K562 (cell line): ENCODE measurements at regions not wholly inside any gene's neighbourhood (a gene's known extent, or its start where the extent isn't known, plus 50 kb on each side); places are given as distances from the start of the nearest gene placed in this dataset.

ENCODE experiments used
- ATAC-seq: fragments of 200-7000 bp; cut with Tn5 transposase; 3 replicates; pipeline ENCODE4 v1.9.1; 2020; ENCODE audit warnings: moderate library complexity
- BruUV-seq: library from RNA; stranded (reverse); fragments of 400-500 nt; replicated peaks from 2 replicates; lab custom pipeline; 2021; lab: Mats Ljungman, UMichigan
- CTCF ChIA-PET: fragments of 300-600 bp; formaldehyde crosslinking; extraction: SDS; loops from one replicate; lab custom pipeline; 2021; ENCODE audit warnings: low intra/inter-chr PET ratio; lab: Yijun Ruan, JAX
- POLR2A ChIA-PET: fragments of 300-600, 350-650 bp; sonication (Branson Sonifier 250); formaldehyde crosslinking; extraction: SDS; loops from one replicate; lab custom pipeline; 2021; ENCODE audit warnings: antibody characterized with exemption, inconsistent platforms; lab: Yijun Ruan, JAX
- DNase-seq, 4 experiments: peaks; one replicate each; pipeline versions ENCODE4 v3.0.0 to v3.0.0-alpha.2; 2011 to 2018; ENCODE audit warnings: low spot score in 3 of 4, mixed read lengths in 3 of 4; ENCODE audit errors: extremely low read depth in 1 of 4
- FAIRE-seq: peaks from 2 replicates; lab custom pipeline; 2011; peaks lifted over from hg19 to GRCh38; lab: Jason Lieb, UNC
- H2AFZ ChIP-seq: 2 replicates; pipeline ENCODE4 v1.6.0; 2011; ENCODE audit warnings: low read depth, low read length, control low read depth, inconsistent platforms
- H3K27ac ChIP-seq: fragments of 200-600 bp; 3 replicates; pipeline ENCODE4 v1.8.0; 2011; ENCODE audit warnings: low read depth, mild to moderate bottlenecking, control low read depth, inconsistent platforms, low read length, moderate library complexity, mixed read lengths; ENCODE audit errors: extremely low read depth
- H3K27me3 ChIP-seq, 2 experiments: fragments of 300-600 bp in 1 of 2; 2 replicates in 1 of 2; 3 replicates in 1 of 2; pipeline versions ENCODE4 v1.6.0 to v1.8.0; 2011; ENCODE audit warnings: inconsistent platforms in 2 of 2, low read length in 2 of 2, mild to moderate bottlenecking in 1 of 2, mixed read lengths in 1 of 2, moderate library complexity in 1 of 2; ENCODE audit not compliant: control insufficient read depth in 2 of 2, insufficient read depth in 2 of 2
- H3K36me3 ChIP-seq: fragments of 300-600 bp; 3 replicates; pipeline ENCODE4 v1.8.0; 2011; ENCODE audit warnings: mild to moderate bottlenecking, low read length, inconsistent platforms; ENCODE audit not compliant: control insufficient read depth, insufficient read depth
- H3K4me1 ChIP-seq, 2 experiments: fragments of 200-600 bp in 1 of 2; replicated peaks in 1 of 2; 2 replicates in 1 of 2; 3 replicates in 1 of 2; pipeline versions ENCODE4 v1.5.1 to v1.8.0; 2011; ENCODE audit warnings: inconsistent platforms in 2 of 2, low read length in 2 of 2, mild to moderate bottlenecking in 1 of 2, mixed read lengths in 1 of 2, moderate library complexity in 1 of 2; ENCODE audit not compliant: control insufficient read depth in 2 of 2, insufficient read depth in 2 of 2
- H3K4me2 ChIP-seq: 2 replicates; pipeline ENCODE4 v1.6.1; 2011; ENCODE audit warnings: low read length, control low read depth, inconsistent platforms, mixed read lengths; ENCODE audit not compliant: insufficient read depth
- H3K4me3 ChIP-seq: fragments of 200-600 bp; sonication (generic), shearing (Covaris generic); 2 replicates; pipeline ENCODE4 v1.5.1; 2016; ENCODE audit warnings: control low read depth, inconsistent platforms
- H3K79me2 ChIP-seq: fragments of 200-600 bp; 3 replicates; pipeline ENCODE4 v1.8.0; 2011; ENCODE audit warnings: low read length, inconsistent platforms; ENCODE audit not compliant: control insufficient read depth, insufficient read depth
- H3K9ac ChIP-seq, 2 experiments: 2 replicates each; pipeline versions ENCODE4 v1.6.0 to v1.6.1; 2011; ENCODE audit warnings: low read depth in 2 of 2, low read length in 2 of 2, control low read depth in 1 of 2, inconsistent platforms in 1 of 2, mild to moderate bottlenecking in 1 of 2, mixed read lengths in 1 of 2; ENCODE audit not compliant: insufficient read depth in 1 of 2
- H3K9me1 ChIP-seq: one replicate; pipeline ENCODE4 v1.6.0; 2011; ENCODE audit warnings: inconsistent platforms, mild to moderate bottlenecking, low read length, moderate library complexity; ENCODE audit not compliant: control insufficient read depth, insufficient read depth
- H3K9me3 ChIP-seq: replicated peaks from 2 replicates; pipeline ENCODE4 v1.5.1; 2011; ENCODE audit warnings: low read depth, low read length, inconsistent platforms; ENCODE audit not compliant: control insufficient read depth, insufficient read depth
- H4K20me1 ChIP-seq: replicated peaks from 2 replicates; pipeline ENCODE4 v1.6.1; 2011; ENCODE audit warnings: low read length, inconsistent platforms, mixed read lengths; ENCODE audit not compliant: control insufficient read depth, insufficient read depth
- L3MBTL2 ChIP-seq: fragments of 450-650 bp; IDR thresholded peaks from 2 replicates; pipeline ENCODE4 v1.6.1; 2016; ENCODE audit warnings: mild to moderate bottlenecking, moderate library complexity
- SMARCA4 ChIP-seq: fragments of 450-650 bp; IDR thresholded peaks from 2 replicates; pipeline ENCODE4 v1.6.1; 2016
- ZBTB7A ChIP-seq: IDR thresholded peaks from 2 replicates; pipeline ENCODE4 v1.6.1; 2011; ENCODE audit warnings: low read depth, mild to moderate bottlenecking, low read length, moderate library complexity, borderline replicate concordance; ENCODE audit not compliant: control insufficient read depth
- ZFP1 ChIP-seq: fragments of 450-650 bp; formaldehyde crosslinking; IDR thresholded peaks from 2 replicates; pipeline ENCODE4 v1.4.0; 2020; ENCODE audit warnings: mild to moderate bottlenecking, mixed read lengths
- ZNF583 ChIP-seq: fragments of 250-450 bp; sonication (Bioruptor Pico); IDR thresholded peaks from 2 replicates; pipeline ENCODE4 v1.4.0; 2020
- WGBS: fragments of 100-300 bp; shearing (Covaris generic); methylation state at CpG from one replicate; pipeline ENCODE4 v1.1.6; 2016; ENCODE audit warnings: low coverage, mixed read lengths; ENCODE audit not compliant: insufficient coverage; ENCODE audit errors: missing lambda C conversion rate; 5-methylcytosine and 5-hydroxymethylcytosine counted together
- in situ Hi-C: fragments of 300-500 bp; cut with MboI; formaldehyde crosslinking; loops from 4 replicates; pipeline ENCODE4 v1.15.0; 2018; ENCODE audit warnings: inconsistent platforms, mixed read lengths
- intact Hi-C: fragments of 100-400 bp; cut with micrococcal nuclease; formaldehyde crosslinking; loops from 2 replicates; pipeline ENCODE4 v1.14.2; 2022
- TF ChIP-seq, protein P1 (sequence below): sonication (generic); formaldehyde crosslinking; IDR thresholded peaks from 2 replicates; pipeline ENCODE4 v1.8.1; 2023; ENCODE audit warnings: mild to moderate bottlenecking, missing genetic modification reagents
- TF ChIP-seq, protein P2 (sequence below): fragments of 450-650 bp; formaldehyde crosslinking; IDR thresholded peaks from 2 replicates; pipeline ENCODE4 v1.4.0; 2020; ENCODE audit warnings: mild to moderate bottlenecking, moderate library complexity

DNA sequence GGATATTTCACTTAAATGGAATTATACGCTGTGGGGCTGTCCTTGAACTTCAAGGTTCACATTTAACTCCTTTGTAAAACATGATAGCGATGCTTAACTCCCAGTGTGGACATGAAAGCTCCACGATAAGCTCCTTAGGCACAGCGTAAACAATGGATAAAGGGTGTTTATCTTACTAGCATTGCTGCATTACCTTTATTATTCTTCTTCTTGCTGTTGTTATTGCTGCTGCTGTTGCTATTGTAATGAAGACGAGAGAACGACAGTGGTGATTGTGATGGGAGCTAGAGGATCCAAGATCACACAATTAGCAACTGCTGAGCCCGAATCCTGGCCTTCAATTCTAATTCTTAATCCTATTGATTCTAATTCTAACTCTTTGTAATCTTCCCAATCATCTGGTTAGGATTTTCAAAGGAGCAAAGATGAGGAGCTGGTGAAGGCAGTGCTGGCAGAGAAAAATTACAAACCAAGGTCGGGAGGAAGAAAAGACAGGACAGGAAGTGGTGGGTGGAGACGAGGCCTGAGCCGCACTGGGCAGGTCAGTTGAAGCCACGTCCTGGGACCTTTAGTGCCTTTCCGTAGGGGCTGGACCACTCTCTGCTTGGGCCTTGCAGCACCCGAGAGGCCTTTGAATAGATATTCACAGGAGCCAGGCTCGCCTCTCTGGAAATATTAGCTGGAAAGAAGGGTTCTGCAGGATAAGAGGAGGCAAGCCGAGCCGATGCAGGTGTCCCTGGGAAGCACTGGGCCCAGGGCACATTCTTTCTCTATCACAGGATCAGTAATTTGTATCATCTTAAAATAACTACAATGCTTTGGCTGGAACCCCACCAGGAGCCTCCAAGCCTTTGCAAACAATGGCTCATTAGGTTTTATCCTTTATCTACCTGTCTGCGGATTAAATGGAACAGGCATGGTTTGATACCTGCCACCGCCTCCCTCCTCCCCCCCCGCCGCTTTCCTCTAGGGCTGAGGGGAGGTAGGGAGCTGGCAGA is 571.6 kb downstream of the AJAP1 start:
- in situ Hi-C loops, result no loop called here
- H3K4me3 ChIP-seq, result no peak overlapping the region
- no peak for TF ChIP-seq ZBTB7A
- TF ChIP-seq ZNF583 (CRISPR knock-in tag), result no peak
- TF ChIP-seq, protein P1, sequence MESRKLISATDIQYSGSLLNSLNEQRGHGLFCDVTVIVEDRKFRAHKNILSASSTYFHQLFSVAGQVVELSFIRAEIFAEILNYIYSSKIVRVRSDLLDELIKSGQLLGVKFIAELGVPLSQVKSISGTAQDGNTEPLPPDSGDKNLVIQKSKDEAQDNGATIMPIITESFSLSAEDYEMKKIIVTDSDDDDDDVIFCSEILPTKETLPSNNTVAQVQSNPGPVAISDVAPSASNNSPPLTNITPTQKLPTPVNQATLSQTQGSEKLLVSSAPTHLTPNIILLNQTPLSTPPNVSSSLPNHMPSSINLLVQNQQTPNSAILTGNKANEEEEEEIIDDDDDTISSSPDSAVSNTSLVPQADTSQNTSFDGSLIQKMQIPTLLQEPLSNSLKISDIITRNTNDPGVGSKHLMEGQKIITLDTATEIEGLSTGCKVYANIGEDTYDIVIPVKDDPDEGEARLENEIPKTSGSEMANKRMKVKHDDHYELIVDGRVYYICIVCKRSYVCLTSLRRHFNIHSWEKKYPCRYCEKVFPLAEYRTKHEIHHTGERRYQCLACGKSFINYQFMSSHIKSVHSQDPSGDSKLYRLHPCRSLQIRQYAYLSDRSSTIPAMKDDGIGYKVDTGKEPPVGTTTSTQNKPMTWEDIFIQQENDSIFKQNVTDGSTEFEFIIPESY (CRISPR knock-in tag), result no peak
- TF ChIP-seq, protein P2, sequence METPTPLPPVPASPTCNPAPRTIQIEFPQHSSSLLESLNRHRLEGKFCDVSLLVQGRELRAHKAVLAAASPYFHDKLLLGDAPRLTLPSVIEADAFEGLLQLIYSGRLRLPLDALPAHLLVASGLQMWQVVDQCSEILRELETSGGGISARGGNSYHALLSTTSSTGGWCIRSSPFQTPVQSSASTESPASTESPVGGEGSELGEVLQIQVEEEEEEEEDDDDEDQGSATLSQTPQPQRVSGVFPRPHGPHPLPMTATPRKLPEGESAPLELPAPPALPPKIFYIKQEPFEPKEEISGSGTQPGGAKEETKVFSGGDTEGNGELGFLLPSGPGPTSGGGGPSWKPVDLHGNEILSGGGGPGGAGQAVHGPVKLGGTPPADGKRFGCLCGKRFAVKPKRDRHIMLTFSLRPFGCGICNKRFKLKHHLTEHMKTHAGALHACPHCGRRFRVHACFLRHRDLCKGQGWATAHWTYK (CRISPR knock-in tag), result no peak
- no peak for TF ChIP-seq ZFP1 (CRISPR knock-in tag)
- TF ChIP-seq SMARCA4, result no peak
- TF ChIP-seq L3MBTL2, result no peak
- H3K27me3 ChIP-seq, result no peaks in the 10 kb centered on the region; a peak in 1 of 5 replicates
- no peaks in the 10 kb centered on the region for H4K20me1 ChIP-seq
- no peak overlapping the region for H3K4me2 ChIP-seq
- no peak for ATAC-seq
- intact Hi-C loops, result no loop called here
- no peak overlapping the region for H2AFZ ChIP-seq
- no peak overlapping the region for H3K9ac ChIP-seq
- no peaks in the 10 kb centered on the region for H3K36me3 ChIP-seq
- CTCF ChIA-PET, result no interaction called here
- no peaks in the 10 kb centered on the region for H3K4me1 ChIP-seq
- under 1% methylated on average over 18 of the region's 20 CpGs for WGBS
- no peak overlapping the region for H3K27ac ChIP-seq
- no peak for FAIRE-seq
- POLR2A ChIA-PET, result no interaction called here
- H3K9me3 ChIP-seq, result no peaks in the 10 kb centered on the region
- BruUV-seq, result no TSS peak
- DNase-seq, result no peak
- H3K9me1 ChIP-seq, result no peaks in the 10 kb centered on the region
- no peaks in the 10 kb centered on the region for H3K79me2 ChIP-seq
